Fibroblast of skin of left quadriceps (primary cell): ENCODE measurements at regions not wholly inside any gene's neighbourhood (a gene's known extent, or its start where the extent isn't known, plus 50 kb on each side); places are given as distances from the start of the nearest gene placed in this dataset.

ENCODE experiments used
- DNase-seq, 2 experiments: peaks; one replicate each; pipeline ENCODE4 v3.0.0-alpha.2; 2013; ENCODE audit warnings: low read depth in 2 of 2

DNA sequence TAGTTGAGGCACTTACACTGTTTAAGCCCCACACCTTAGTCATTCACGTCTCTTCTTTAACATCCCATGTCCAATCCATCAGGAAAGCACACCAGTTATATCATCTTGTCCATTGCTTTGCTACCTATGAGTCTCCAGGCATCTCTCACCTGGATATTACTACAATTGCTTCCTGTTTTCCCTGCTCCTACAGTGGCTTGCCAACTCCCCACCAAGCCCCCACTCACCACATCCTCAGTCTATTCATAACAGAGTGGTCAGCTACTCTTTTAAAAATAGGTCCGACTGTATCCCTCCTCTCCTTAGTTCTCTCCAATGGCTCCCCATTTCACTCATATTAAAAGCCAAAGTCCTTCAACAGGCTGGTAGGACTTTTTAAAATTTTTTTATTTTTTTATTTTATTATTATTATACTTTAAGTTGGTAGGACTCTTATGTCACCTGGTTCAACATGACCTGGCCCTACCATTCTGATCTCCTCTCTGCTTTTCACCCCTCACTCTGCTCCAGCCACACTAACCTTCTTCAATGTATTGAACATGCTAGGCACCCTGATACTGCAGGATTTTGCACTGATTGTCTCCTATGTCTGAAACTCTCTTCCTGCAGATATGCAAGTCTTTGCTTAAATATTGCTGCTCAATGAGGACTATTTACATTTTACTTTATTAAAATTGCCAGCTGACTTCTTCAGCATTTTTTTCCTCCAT, 253.2 kb downstream of the CYRIA start:
- no peak for DNase-seq

DNA sequence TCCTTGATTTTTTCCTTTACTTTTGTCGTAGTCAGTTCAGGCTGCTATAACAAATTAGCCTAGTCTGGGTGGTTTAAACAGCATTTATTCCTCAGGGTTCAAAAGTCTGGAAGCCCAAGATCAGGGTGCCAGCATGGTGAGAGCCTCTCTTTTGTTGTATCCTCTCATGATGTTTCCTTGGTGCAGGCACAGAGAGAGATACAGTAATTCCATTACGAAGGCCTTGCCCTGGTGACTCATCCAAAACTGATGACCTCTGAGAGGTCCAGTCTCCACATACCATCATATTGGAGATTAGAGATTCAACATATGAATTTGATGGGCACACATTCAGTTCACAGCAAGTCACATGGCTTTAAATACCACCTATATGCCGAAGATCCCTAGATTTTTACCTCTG, 253.8 kb downstream of the CYRIA start:
- no peak for DNase-seq

DNA sequence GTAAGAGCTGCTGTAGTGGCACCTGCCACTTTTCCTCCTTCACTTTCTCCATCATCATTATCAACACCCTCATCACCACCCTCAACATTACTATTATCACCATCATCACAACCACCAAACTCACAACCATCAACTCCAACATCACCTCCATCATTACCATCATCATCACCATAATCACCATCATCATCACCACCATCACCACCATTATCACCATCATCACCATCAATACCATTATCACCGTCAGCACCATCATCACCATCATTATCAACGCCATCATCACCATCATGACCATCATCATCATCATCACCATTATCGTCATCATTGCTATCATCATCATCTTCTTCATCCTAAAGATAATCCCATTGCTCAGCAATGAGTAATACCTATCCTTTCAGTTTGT, 255.8 kb downstream of the CYRIA start:
- no peak for DNase-seq

DNA sequence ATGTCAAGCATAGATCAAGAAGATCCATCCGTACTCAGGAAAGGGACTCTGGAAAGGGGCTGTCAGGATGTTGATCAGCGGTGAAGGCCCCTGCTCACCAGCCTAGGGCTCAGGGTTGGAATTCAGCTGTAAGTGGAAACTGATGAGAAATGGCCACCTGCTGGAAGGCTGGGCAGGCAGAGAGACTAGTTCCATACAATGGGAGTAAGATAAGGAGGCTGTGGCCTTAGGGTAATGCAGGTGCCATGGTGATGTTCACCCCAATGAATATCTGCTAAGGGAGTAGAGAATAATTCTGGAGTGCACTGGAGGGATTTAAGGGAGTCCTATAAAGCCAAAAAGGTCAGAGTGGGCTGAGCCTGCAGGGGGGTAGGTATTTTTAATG, 256.6 kb downstream of the CYRIA start:
- DNase-seq, result no peak

GRCh38 chr2:16408331-16409005, 257.2 kb downstream of the CYRIA start:
- no peak for DNase-seq

GRCh38 chr2:16407358-16407757, 258.3 kb downstream of the CYRIA start:
- DNase-seq, result no peak

GRCh38 chr2:16406496-16407289, 258.9 kb downstream of the CYRIA start:
- no peak for DNase-seq

- DNase-seq, result no peak
These were observed 260.1 kb downstream of the CYRIA start for GRCh38 chr2:16405551-16405950.

- no peak for DNase-seq
These were observed 260.9 kb downstream of the CYRIA start for GRCh38 chr2:16404551-16405300.

GRCh38 chr2:16404146-16404545, 261.5 kb downstream of the CYRIA start:
- no peak for DNase-seq

GRCh38 chr2:16402891-16403290, 262.7 kb downstream of the CYRIA start:
- DNase-seq, result no peak

GRCh38 chr2:16401761-16402300, 263.8 kb downstream of the CYRIA start:
- no peak for DNase-seq

GRCh38 chr2:16400127-16400623, 265.5 kb downstream of the CYRIA start:
- no peak for DNase-seq

- no peak for DNase-seq
These were observed 267.1 kb downstream of the CYRIA start for GRCh38 chr2:16398486-16399043.

GRCh38 chr2:16397681-16398475, 267.8 kb downstream of the CYRIA start:
- DNase-seq, result no peak

GRCh38 chr2:16396986-16397385, 268.6 kb downstream of the CYRIA start:
- DNase-seq, result no peak

DNA sequence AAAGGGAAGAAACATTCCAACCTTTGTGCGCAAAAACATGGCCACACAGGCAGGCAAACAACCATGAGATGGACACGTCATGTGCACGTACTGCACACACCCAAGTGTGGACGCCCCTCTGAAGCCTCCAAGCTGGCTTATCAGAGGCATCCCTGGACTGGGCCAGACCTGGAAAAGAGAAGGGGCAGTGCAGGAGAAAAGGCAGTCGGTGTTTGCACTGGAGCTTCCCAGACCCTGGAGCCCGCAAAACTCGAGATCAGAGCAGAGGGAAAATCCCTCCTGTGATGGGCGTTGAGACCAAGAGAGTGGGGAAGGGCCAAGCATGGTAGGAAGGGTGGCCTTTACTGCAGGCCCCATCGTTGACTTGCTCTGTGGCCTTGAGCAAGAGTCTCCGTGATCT, 269.5 kb downstream of the CYRIA start:
- no peak for DNase-seq

- DNase-seq, result no peak
These were observed 270.0 kb downstream of the CYRIA start for GRCh38 chr2:16395601-16396000.

DNA sequence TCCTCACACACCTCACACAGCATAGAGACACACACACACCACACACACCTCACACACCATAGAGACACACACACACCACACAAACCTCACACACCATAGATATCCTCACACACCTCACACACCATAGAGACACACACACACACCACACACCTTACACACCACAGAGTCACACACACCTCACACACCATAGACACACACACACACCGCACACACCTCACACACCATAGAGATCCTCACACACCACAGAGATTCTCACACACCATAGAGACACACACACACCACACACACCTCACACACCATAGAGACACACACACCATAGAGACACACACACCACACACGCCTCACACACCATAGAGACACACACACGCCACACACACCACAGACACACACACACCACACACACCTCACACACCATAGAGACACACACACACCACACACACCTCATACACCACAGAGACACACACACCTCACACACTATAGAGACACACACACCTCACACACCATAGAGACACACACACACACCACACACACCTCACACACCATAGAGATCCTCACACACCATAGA, 270.6 kb downstream of the CYRIA start:
- DNase-seq, result no peak
